Activated CD4-positive, alpha-beta T cell treated with anti-CD3 and anti-CD28 coated beads, Interleukin-2, amount 50 U/mL, for 48 hours (primary cell): ENCODE measurements at regions not wholly inside any gene's neighbourhood (a gene's known extent, or its start where the extent isn't known, plus 50 kb on each side); places are given as distances from the start of the nearest gene placed in this dataset.

Experiments
- DNase-seq, 2 experiments: peaks; one replicate each; pipeline ENCODE4 v3.0.0-alpha.2; 2020

- DNase-seq: no peak
These were observed 327.7 kb downstream of the PIK3R1 start for GRCh38 chr5:68543212-68543611.

GRCh38 chr5:68544091-68544647 is 328.6 kb downstream of the PIK3R1 start:
- no peak for DNase-seq

- DNase-seq: no peak
These were observed 329.3 kb downstream of the PIK3R1 start for GRCh38 chr5:68544648-68545552.

- no peak for DNase-seq
These were observed 330.2 kb downstream of the PIK3R1 start for GRCh38 chr5:68545636-68546295.

DNA sequence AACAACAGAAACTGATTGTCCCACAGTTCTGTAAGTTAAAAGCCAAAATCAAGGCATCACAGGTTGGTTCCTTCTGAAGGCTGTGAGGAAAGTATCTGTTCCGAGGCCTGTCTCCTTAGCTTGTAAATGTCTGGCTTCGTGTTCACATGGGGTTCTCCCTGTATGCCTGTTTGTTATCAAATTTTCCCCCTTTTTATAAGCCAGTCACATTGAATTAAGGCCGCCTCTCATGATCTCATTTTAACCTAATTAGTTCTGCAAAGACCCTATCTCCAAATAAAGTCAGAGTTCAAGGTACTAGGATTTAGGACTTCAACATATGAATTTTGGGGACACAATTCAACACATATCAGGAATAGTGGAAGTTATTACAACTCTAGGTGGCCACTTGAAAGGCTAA is 331.5 kb downstream of the PIK3R1 start:
- no peak for DNase-seq

DNA sequence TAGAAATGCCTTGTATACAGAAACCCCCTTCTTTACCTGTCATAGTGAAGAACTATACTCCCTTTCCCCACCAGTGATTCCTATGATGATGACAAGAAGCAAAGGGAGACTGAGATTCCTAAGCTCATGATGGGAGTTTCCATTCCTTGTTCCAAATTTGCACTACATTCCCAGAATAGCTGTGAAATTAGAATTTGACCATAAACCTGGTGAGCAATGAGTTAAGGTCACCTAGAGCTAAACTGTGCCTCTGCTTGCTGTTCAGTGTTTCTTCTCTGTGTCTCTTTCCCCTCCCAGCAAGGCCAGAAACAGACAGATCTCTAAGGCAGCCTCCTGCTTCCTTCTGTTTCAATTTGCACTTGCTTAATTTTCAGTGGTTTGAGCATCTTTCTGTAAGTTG is 332.1 kb downstream of the PIK3R1 start:
- DNase-seq: no peak

GRCh38 chr5:68548959-68549676 is 333.6 kb downstream of the PIK3R1 start:
- DNase-seq: no peak

DNA sequence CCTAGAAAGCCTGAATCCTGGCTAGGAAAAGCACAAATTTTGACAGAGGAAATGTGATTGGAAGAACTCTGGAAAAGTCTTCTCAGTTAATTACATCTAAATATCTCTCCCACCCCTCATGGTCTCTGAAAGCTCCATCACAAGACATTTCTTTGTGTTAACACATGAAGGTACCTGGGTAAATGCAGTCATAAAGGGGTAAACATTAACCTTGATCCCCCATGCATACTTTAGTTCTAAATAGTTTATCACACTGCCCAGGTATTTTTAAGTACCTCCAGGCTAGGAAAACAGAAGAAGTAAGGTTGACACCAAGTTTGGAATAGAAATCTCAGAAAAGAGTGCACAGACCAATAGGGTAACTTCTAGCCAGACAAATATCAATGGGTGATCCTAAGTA is 334.5 kb downstream of the PIK3R1 start:
- DNase-seq: no peak

GRCh38 chr5:68551436-68551835 is 335.9 kb downstream of the PIK3R1 start:
- no peak for DNase-seq

DNA sequence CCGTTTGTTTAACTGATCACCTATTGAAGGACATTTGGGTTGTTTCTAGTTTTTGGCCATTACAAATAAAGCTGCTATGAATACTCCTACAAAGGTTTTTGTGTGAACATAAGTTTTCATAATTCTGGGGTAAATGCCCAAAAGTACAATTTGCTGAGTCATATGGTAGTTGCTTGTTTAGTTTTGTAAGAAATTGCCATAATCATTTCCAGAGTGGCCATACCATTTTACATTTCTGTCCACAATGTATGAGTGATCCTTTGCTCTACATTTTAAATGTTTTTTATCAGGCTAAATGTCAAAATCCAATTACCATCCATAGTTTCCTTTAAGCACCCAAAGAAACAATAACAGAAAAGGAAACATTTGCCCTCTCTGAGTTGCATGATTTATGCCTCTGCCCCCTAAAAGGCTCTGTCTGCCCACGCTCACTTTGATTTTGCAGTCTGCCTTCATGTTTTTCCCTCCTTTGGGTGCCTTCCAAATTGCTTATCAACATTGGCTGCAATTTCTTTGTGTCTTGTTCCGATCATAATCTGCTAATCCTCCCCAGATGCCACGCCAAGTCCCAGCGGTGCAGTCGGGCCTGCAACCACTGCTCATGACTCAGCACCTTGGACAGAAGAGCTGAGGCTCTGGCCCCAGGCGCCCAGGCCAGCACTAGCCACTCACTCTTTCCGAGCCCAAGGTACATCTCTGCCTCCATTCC is 339.2 kb downstream of the PIK3R1 start:
- DNase-seq: no peak

DNA sequence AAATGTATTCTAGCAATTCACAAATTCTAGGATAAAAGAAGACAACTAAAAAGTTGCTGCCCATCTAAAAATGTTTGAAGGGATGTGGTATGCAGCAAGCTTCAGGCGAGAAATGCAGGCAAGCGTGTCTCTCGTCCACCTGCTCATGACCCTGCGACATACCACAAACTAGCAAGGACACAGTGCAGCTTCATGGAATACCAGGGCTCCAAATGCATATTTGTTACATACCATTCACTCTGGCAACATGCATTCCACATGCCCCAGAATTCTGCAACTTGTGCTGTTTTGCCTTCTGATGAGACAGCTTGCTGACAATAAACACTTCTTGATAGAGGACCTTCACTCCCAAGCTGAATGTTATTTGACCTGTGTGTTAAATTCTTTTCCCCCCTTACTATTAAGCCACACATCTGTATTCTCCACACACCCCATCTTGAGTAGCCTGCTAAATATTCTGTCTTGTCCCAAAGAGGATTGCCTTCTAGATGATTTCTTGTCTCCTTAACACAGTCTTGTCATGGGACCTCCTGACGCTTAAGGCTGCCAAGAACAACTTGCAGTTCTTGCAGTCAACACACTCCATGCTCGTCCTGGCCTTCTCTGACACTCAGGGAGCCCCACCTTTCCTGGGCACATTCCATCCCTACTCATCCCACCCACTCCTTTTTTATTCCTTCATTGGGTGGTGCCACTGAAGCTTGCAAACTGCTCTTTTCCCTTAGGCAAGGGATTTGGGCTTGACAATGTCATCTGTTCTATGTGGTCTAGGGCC is 340.5 kb downstream of the PIK3R1 start:
- DNase-seq: no peak

- no peak for DNase-seq
These were observed 341.8 kb downstream of the PIK3R1 start for GRCh38 chr5:68557162-68557936.

DNA sequence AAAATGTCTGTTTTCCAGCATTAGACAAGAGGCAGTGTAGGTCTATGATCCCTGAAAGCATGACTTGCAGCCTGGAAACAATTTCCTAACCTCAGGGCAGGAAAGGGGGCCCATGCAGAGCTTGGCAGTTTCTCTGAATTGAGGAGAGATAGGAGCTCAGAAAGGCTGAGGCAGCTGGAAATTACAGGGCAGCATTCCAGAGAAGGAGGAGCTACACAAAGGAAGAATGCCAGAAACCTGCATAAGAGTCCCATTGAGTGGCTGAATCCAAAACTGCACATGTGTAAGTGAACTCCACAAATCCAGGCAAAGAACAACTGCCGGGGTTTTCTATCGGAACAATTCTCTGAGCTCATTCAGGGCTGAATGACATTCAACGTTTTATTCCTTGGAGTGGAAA is 346.8 kb downstream of the PIK3R1 start:
- DNase-seq: no peak

GRCh38 chr5:68565427-68565826 is 349.9 kb downstream of the PIK3R1 start:
- DNase-seq: no peak

DNA sequence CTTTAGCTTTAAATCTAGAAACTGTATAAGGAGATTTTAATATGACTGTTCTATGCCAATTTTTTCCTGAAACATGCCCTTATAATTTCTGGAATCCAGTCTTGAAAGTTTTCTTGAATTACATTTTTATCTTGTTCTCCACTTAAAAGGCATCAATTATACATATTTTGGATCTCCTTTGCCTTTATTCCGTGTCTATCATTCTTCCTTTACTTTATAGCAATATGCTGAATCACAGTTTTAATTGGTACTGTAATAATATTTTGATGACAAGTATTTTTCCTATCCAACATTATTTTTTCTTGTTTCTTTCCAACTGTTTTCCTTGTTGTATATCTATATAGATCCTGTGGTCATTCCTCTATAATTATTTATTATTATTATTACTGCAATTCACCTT is 361.2 kb downstream of the PIK3R1 start:
- no peak for DNase-seq

GRCh38 chr5:68582284-68582683 is 366.7 kb downstream of the PIK3R1 start:
- no peak for DNase-seq

GRCh38 chr5:68587171-68587570 is 371.6 kb downstream of the PIK3R1 start:
- DNase-seq: no peak

DNA sequence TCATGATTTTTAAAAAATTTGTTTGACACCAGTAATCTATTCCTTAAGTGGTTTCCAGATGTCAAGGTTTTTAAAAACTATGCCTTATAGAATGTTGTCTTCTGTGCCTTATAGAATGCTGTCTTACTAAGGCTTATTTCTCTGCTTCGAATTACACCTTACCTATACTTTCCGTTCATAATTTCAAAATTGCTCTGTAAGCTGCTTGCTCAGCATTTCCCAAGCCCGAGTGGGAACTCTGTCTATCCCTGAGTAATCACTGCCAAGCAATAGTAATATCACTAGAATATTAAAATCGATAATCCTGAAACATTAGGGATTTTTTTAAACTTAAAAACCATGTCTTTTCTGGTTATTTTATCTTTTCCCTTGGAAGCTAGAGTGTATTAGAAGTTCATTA is 376.3 kb downstream of the PIK3R1 start:
- no peak for DNase-seq

DNA sequence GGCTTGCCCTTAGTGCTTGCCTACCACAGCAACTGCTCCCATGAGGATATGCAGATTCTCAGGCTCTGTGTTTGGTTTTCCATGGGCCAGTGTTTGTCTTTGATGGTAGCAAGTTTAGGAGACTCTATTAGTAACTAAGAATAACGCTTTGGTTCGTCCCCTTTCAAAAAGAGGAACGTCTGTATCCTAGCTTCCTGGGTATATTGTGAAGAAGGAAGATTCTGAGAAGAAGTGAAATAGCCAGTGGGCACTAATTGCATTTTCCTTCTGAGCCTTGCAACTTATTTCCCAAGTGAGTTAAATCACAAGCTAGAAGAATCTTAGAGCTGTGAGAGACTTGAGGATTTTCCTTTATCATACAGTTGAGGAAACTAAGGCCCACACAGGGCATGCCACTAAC is 376.8 kb downstream of the PIK3R1 start:
- no peak for DNase-seq

GRCh38 chr5:68593211-68593671 is 377.7 kb downstream of the PIK3R1 start:
- no peak for DNase-seq

- DNase-seq: no peak
These were observed 397.4 kb downstream of the PIK3R1 start for GRCh38 chr5:68612972-68613371.
